Inflammatory macrophage treated with lipopolysaccharide for 4 hours (primary cell): ENCODE measurements at regions not wholly inside any gene's neighbourhood (a gene's known extent, or its start where the extent isn't known, plus 50 kb on each side); places are given as distances from the start of the nearest gene placed in this dataset.

ENCODE experiments used
- DNase-seq: peaks from one replicate; pipeline ENCODE4 v3.0.0-alpha.2; 2020

DNA sequence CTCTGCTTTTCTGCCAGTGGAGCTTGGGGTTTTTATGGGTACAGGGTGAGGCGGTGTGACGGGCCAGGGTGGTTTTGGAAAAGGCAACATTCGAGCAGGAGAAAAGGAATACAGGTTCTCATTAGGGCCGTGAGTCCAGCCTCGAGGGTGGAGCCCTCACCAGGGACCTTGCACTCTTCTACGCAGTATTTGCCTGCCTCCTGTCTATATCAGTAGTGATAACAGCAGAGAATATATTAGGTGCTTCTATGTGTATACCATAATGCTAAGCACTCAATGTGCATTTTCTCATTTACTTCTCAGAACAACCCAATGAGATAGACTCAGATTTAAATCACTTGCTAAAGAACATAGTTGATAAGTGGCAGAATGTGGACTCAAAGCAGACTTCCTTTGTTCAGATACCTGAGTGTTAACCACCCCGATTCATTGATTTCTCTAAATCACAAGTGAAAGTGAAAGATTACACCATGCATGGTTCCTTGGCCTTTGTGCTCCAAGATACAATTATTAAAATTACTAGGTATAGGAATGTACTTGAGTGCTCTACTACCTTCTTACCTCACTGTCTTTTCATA is 403.9 kb downstream of the PCDH7 start:
- no peak for DNase-seq

DNA sequence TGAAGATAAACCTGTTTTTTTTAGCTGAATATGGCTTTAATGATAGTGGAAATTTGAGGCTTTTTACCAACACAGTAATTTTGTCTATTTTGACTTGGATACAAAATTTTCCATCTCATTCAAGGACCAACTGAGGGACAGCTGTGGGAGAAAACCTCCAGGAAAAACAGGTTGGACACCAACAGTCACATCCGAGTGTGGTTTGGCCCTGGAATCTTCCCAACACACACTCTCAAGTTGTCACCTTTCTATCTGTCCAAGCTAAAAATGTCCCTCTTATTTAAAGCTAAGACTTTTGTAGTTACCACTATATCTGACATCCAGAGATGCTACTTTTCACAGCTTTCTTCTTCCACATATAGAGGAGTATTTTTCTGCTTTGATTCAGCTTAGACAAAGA is 404.9 kb downstream of the PCDH7 start:
- no peak for DNase-seq

DNA sequence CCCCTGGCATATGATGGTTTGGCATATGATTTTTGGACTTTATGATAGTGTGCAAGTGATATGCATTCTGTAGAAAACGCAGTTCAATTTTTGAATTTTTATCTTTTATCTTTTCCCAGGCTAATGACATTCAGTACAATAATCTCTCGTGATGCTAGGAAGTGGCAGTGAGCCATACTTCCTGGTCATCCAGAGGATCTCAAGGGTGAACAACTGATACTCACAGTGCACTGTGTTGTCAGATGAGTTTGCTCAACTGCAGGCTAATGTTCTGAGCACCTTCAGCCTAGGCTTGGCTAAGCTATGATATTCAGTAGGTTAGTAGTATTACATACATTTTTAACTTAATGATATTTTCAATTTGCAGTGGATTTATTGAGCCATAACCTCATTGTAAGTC is 405.3 kb downstream of the PCDH7 start:
- DNase-seq: no peak

DNA sequence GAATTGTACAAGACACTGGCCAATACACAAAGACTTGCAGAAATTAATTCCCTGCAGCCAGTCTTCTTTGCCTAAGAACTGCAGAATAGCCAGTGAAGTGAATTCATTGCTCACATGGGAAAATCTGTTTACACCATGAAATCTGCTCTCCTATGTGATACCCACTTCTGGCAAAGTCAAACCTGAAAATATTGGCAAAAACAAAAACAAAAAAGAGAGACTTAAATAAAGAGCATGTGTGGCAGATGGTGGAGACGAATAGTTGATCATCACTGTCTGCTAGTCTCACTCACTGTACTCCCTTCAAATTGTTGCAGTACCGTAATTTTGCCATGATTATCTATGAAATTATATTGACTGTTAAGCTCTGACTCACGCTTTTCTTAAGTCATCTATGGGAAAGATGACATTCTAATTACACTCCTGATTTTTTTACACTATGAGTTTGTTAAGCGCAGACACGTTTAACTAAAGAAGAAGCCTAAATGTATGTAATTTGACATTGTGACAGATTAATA is 406.8 kb downstream of the PCDH7 start:
- DNase-seq: no peak

DNA sequence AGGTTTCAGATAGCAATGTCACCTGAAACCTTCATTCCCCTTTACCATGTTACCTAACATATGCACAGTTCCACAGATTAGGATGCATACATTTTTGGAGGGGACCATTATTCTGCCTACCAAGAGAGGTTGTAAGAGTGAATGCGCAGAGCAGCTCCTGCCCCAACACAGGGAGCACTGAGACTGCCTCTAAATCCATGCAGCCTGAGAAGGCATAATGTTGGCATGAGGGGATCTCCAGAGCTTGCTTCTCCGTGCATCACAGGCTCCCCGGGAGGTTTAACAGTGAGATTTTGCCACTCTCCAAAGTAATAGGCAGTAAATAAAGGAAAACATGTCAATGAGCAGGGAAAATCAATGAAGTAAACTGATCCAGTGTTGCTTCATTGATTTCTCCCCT is 410.8 kb downstream of the PCDH7 start:
- DNase-seq: no peak

DNA sequence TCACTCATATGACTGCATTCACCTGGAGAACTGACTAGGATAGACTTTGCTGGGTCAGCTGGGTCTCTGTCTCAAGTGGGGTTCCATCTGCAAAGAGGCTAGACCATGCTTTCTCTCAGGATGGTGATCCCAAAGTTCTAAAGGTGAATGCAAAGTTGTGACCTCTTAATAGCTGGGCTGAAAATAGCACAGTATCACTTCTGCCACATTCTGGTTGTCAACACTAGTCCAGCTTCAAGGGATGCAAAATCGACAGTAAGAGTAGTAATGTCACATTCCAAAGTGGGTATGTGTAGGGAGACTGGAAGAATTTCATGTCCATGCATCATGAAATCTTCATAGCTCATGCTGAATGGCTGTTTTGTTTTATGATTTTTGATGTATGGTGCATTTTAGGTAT is 414.6 kb downstream of the PCDH7 start:
- DNase-seq: no peak

DNA sequence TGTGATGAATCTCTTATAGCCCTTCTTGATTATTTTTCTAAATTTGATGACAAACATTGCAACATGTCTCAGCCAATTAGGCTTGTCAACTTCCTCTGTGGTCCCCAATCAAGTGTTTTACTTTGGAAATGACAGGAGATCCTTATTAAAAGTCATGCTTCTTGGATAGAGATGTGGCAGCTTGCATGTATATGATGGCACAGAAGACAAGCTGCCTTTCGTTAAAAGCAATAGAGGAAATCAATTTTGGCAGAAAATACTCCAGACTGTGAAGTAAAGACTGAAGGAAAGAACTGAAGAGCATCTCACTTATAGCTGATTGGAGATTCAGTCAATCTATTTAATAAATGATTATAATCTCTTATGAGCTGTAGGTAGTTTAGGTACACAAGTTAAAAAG is 419.6 kb downstream of the PCDH7 start:
- DNase-seq: no peak

DNA sequence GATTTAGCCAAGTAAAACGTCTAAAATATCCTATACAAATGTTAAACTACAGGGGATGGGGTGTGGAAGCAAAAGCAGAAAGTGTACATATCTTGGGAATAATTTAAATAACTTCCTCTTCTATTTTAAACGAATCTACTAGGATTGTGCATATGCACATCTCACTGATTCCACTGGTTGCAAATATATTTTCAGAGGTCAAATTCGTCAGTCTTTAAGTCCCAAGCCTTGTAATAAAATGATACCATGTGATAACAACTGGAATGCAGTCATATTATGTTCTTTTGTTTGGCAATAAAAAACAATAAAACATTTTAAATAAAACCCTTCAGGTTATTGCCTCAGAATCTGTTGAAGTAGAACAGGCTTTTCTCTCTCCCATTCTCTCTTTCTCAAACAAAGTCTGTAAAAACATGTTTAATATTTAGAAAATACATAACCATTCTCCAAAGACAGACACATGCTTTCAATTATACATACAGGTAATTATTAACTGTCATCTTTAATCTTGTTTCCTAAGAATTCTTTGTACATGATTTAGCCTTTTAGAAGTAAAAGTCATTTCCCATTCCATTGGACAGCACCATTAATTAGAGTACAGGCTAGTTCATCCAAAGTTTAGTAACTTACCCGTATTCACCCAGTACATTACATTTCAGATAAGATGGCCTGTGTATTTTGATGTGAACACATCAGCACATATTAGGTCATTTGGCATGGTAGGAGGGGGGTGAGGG is 421.1 kb downstream of the PCDH7 start:
- no peak for DNase-seq

DNA sequence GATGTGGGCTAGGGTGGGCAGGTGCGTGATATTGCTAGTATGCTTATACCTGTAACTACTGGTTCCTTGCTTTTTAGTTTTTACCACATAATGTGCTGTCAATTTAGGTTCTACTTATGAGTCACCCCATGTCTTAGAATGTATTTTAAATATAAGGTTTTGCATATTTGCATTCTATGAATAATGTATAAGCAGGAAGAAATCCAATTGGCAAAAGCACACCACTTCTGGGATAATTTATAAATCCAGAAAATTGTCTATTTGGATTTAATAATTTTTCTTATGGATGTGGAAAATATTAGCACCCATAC is 421.6 kb downstream of the PCDH7 start:
- no peak for DNase-seq

DNA sequence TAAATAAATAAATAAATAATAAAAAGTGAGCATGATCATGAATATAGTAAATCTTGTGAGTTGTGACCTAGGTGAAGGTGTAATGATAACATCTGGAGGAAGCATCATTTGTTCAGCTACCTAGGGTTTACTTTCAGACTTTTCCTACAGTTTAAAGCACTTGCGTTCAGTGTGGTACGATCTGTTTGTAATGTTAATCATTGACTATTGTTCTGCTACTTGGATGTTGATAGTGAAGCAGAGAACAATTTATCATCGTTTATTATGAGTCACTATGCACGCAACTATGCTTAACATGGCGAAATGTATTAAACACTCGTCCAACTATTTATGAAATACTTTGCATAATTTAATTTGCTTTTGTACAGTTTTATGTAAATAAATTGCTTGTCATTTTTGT is 426.2 kb downstream of the PCDH7 start:
- no peak for DNase-seq

DNA sequence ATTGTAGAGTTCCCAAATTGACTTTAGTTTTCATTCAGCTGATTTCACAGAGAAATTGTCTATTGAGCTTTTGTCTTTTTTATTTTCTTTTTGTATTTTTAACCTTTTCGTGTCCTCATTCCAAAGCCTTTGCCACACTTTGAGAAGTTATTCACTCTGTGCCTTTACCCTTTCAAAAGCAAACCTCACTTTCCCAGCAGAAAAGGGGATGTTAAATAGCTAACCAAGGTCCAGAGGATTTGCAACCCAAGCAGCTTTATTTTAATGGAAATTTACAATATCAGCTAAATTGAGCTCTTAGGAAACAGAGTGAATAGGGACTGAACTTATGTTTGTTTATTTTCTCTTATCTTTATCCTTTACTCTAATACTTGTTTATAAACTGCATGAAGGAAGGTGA is 428.8 kb downstream of the PCDH7 start:
- DNase-seq: no peak

DNA sequence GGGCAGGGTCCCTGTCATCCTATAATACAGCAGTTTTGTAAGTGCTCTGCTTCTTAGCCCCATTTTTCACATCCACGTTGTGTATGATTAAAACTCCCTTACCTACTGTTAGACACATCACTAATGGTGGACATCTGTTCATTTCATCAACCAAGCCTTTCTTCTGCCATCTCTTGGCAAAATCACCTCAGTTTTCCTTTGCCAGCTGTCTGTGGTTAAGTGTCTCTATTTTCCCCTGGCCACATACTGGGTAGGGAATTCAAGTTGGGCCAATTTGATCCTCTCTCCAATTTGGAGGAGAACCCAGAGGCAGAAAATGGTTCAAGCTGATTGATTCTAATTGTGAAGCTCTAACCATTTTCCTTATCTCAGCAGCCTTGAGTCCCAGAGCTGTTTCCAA is 436.1 kb downstream of the PCDH7 start:
- no peak for DNase-seq

DNA sequence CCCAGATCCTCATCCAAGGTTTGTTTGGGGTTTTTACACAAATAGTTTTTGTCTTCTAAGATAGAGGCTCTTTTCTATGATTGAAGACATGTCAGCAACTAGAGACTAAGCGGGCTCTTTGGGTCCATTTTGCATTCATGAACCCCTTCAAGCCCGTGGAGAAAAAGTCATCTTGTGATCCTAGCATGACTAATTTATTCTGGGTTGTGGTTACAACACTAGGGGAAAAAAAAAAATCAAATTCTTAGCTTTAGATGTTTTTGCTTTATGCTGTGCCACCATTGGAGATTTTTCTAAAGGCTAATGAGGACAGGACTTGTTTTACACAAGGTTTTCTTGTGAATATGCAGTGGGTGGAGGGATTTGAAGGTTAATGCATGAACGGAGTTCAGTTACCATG is 440.0 kb downstream of the PCDH7 start:
- no peak for DNase-seq

DNA sequence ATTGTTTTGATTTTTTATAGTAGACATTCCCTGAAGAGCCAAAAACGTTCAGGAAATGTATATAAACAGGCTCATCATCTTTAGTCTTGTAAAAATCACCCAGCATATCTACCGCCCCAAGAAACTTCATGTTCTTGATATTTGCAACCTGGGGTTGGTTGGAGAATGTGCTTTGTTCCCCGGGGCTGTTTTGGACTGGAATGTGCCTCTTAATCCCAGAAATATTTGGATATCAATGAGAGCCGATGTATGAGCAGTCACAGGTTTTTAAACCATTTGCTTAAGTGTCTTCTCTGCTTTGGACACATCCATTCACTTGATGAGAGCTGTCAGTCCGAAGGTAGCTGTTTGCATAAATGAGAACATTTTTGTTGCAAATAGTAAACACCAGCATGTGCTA is 449.7 kb downstream of the PCDH7 start:
- no peak for DNase-seq

DNA sequence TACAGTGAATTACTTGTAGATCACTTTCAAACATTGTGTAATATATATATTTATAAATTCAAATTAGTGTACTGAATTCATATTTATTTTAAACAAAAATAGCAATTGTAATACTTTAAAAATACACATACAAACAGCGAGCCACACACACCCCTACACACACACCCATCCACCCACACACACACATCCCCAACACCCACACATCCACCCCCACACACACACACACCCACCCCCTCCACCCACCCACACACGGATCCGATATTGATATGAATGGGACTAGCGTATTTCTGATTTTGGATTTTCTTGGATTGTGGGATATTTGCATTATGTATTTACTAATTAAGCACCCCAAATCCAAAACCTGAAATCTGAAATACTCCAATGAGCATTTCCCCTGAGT is 451.2 kb downstream of the PCDH7 start:
- no peak for DNase-seq

DNA sequence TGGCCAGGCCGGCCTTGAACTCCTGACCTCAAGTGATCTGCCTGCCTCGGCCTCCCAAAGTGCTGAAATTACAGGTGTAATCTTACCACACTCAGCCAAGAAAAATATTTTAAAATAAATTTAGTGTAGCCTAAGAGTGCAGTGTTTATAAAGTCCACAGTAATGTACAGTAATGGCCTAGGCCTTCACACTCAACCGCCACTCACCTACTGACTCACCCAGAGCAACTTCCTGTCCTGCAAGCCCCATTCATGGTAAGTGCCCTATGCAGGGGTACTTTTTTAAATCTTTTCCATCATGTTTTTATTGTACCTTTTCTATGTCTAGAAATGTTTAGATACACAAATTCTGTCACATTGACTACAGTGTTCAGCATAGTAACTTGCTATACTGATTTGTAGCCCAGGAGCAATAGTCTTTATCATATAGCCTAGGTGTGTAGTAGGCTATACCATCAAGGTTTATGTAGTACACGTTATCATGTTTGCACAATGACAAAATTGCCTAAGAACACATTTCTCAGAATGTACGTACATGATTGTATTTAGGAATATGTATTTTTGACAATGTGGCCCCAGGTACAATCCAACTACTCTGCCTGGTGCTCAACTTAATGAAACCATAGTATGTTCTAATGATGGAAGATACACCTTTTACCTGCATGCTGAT is 455.2 kb downstream of the PCDH7 start:
- DNase-seq: no peak

DNA sequence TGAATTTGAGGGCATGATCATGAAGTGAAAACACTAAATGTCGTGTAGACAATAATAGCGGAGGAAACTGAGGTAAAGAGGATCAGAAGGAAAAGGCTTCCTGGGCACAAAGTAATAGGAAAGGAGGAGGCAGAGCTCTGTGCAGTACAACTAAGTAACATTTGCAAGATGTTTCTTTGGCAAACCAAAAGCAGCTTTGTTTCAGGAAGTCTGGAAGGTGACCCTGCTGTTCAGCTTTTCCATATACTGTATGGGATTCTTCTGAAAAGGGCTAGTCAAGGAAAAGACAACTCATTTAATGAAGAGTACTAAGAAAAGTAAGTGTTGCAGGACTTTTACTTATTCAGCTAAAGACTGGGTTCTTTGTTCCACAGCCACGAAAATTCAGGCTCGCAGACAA is 463.1 kb downstream of the PCDH7 start:
- DNase-seq: no peak

DNA sequence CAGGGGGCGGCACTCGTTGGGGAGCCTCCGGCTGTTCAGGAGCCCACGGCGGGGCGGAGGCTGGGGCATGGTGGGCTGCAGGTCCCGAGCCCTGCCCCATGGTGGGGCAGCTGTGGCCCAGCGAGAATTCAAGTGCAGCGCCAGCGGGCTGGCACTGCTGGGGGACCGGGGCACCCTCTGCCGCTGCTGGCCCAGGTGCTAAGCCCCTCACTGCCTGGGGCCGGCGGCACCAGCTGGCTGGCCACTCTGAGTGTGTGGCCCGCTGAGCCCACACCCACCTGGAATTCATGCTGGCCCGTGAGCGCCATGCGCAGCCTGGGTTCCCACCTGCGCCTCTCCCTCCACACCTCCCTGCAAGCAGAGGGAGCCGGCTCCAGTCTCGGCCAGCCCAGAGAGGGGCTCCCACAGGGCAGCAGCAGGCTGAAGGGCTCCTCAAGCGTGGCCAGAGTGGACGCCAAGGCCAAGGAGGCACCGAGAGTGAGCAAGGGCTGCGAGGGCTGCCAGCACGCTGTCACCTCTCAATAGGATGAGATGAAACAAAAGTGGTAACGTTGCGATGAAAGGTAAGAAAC is 464.9 kb downstream of the PCDH7 start:
- DNase-seq: no peak

DNA sequence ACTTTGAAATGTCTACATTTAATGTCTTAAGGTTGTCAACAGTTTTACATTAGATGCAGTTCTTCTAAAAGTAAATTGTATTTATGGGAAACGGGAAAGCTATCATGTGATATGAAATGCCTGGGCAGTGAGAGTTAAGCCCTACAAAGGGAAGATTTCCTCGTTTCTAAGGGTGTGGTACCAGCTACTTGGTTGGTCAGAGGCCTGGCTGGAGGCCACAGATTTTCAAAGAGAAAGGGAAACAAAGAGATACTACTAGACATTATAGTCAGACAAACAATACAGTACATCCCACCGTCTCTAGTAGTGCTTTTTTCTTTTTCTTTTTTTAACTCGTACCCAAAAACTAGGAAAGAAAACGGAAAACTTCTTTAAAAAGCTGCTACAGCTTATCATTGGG is 467.8 kb downstream of the PCDH7 start:
- no peak for DNase-seq

DNA sequence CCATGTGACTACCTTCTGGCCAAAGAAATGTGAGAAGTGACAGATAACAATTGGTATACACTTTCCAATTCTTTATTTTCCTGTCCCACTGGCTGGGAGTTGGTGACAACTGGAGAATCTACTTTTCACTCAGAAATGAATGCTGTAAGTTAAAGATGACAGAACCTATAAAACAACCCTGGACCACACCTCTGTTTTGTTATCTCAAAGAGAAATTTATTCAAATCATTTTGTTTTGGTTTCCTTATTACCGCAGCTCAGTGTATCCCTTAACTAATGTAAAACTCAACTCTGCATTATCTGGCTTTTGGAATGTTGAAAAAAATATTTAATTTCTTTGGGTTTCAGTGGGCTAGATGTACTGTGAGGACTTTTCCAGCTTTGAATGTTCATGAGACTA is 469.8 kb downstream of the PCDH7 start:
- DNase-seq: no peak

DNA sequence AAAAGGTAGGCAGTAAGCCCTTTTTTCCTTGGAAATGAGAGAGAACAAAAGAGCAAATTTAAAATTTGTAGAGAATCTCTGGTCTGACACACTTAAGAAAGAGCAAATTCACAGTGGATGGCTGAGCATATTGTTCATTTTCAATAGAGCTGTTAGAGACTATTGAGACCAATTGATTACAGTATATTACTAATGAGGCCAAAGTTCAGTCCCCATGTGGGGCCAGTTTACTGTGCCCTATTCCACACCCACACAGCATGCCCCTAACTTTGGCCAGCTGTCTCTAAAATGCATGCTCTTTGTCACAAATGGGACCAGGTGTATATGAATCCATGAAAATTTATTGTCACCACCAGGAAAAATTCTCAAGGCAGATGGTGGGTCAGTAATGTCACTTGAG is 470.5 kb downstream of the PCDH7 start:
- DNase-seq: no peak

DNA sequence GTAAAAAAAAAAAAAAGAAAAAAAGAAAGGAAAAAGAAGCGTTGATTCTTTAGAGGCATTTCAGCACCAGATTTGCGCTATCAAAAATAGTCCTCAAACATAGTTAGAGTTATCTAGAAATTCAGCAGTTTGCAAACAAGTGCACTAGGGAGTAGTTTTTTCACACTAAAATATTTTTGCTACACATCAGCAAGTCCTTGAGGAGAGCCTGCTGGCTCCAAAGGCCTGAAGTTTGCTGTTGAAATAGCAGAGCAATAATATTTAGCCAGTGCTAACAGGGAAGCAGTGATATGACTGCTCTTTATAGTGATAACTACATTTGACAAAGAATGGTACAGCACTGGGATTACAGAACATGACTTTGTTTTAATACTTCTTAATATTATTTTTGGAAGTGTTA is 472.2 kb downstream of the PCDH7 start:
- DNase-seq: no peak

DNA sequence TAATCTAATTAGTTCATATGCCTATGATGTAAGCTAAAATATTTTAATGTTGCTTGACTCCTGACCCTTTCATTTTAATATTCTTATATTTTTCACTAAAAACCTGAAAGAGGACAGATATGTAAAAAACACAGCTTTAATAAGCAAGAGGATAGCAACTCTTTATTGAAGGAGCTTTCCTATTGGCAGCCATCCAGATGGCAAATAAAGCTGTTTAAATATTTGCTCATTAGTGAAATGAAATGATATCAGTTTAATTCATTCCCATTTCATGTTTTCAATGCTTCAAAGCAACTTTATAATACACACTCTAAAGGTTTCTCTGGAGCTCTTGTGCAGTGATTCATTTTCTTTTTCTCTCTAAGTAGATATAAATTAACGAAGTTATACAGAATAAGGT is 473.4 kb downstream of the PCDH7 start:
- no peak for DNase-seq

DNA sequence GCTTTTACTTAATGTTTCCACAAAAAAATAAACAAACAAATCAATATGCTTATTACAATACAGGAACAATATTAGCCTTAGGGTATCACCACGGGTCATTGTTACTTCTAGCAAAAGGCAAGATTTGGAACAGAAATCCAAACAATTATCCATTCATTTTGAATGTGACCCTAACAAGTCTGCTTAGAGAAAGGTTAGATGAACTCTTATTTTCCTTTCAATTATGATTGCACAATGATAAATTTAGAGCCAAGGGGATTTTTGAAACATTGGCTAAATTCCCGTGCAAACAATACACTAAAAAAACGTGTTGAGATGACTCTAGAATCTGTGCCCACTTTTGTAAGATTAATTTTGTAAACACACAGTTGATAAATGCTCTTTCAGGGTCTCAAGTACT is 474.7 kb downstream of the PCDH7 start:
- no peak for DNase-seq
